A549 (cell line): ENCODE measurements at regions not wholly inside any gene's neighbourhood (a gene's known extent, or its start where the extent isn't known, plus 50 kb on each side); places are given as distances from the start of the nearest gene placed in this dataset.

Source experiments
- ATAC-seq, 2 experiments: fragments of 200-7000 bp in 1 of 2; fragments of >200 bp in 1 of 2; cut with Nextera tagmentation in 1 of 2; cut with Tn5 transposase in 1 of 2; 3 replicates each; pipeline versions ENCODE4 v1.8.0 to v1.9.1; 2018 to 2020; ENCODE audit warnings: mild to moderate bottlenecking in 1 of 2, moderate library complexity in 1 of 2
- CTCF ChIA-PET: fragments of 300-600 bp; sonication (Branson Sonifier 250); formaldehyde crosslinking; extraction: SDS; loops from one replicate; lab custom pipeline; 2021; ENCODE audit warnings: antibody characterized with exemption, inconsistent platforms; lab: Yijun Ruan, JAX
- POLR2A ChIA-PET: fragments of 350-600 bp; formaldehyde crosslinking; extraction: SDS; loops from one replicate; lab custom pipeline; 2021; ENCODE audit warnings: antibody characterized with exemption, inconsistent platforms; lab: Yijun Ruan, JAX
- DNase-seq, 2 experiments: peaks; one replicate each; pipeline versions ENCODE4 v3.0.0 to v3.0.0-alpha.2; 2011 to 2016; ENCODE audit warnings: low read depth in 1 of 2, low spot score in 1 of 2
- FAIRE-seq: peaks from 2 replicates; lab custom pipeline; 2011; peaks lifted over from hg19 to GRCh38; lab: Jason Lieb, UNC
- H3K27ac ChIP-seq, 2 experiments: fragments of >200 bp; sonication (Bioruptor Twin); formaldehyde crosslinking; 3 replicates each; pipeline ENCODE4 v1.5.1; 2016 to 2017
- H3K4me1 ChIP-seq: fragments of >200 bp; sonication (Bioruptor Twin); formaldehyde crosslinking; 3 replicates; pipeline ENCODE4 v1.6.1; 2016
- H3K4me2 ChIP-seq: fragments of >200 bp; sonication (Bioruptor Twin); formaldehyde crosslinking; 3 replicates; pipeline ENCODE4 v1.6.1; 2016
- H3K4me3 ChIP-seq: fragments of >200 bp; sonication (Bioruptor Twin); formaldehyde crosslinking; 3 replicates; pipeline ENCODE4 v1.5.1; 2016
- H3K9me3 ChIP-seq: fragments of >200 bp; sonication (Bioruptor Twin); formaldehyde crosslinking; 3 replicates; pipeline ENCODE4 v1.6.1; 2016
- BCL3 ChIP-seq: fragments of >200 bp; sonication (Bioruptor Twin); formaldehyde crosslinking; IDR thresholded peaks from 3 replicates; pipeline ENCODE4 v1.6.1; 2016
- BHLHE40 ChIP-seq: IDR thresholded peaks from 2 replicates; pipeline ENCODE4 v1.6.1; 2012; ENCODE audit warnings: low read depth, low read length, inconsistent platforms
- CHD4 ChIP-seq: fragments of 200-600 bp; sonication (generic); IDR thresholded peaks from 2 replicates; pipeline ENCODE4 v1.6.1; 2016; ENCODE audit warnings: antibody characterized with exemption, mild to moderate bottlenecking, borderline replicate concordance
- E2F6 ChIP-seq: IDR thresholded peaks from 2 replicates; pipeline ENCODE4 v1.6.1; 2012; ENCODE audit warnings: low read depth, borderline replicate concordance
- EHF ChIP-seq: fragments of 250-450 bp; sonication (Bioruptor Pico); IDR thresholded peaks from 2 replicates; pipeline ENCODE4 v1.5.0; 2020; ENCODE audit warnings: mild to moderate bottlenecking
- EHMT2 ChIP-seq: fragments of 200-600 bp; sonication (generic); IDR thresholded peaks from 2 replicates; pipeline ENCODE4 v1.6.1; 2016; ENCODE audit warnings: antibody characterized with exemption, low read depth, mild to moderate bottlenecking, moderate library complexity
- FOXS1 ChIP-seq: fragments of 250-450 bp; sonication (Bioruptor Pico); IDR thresholded peaks from 2 replicates; pipeline ENCODE4 v1.5.0; 2020; ENCODE audit warnings: mild to moderate bottlenecking, moderate library complexity
- GATA3 ChIP-seq: IDR thresholded peaks from 2 replicates; pipeline ENCODE4 v1.6.1; 2012; ENCODE audit warnings: borderline replicate concordance
- HDAC2 ChIP-seq: fragments of 200-600 bp; sonication (generic); IDR thresholded peaks from 2 replicates; pipeline ENCODE4 v1.6.1; 2016
- HEYL ChIP-seq: fragments of 250-450 bp; sonication (Bioruptor Pico); IDR thresholded peaks from 2 replicates; pipeline ENCODE4 v1.8.0; 2021; ENCODE audit warnings: mild to moderate bottlenecking, moderate library complexity
- HMGXB4 ChIP-seq: fragments of 250-450 bp; sonication (Bioruptor Pico); IDR thresholded peaks from 2 replicates; pipeline ENCODE4 v1.5.0; 2021; ENCODE audit warnings: mild to moderate bottlenecking, moderate library complexity, borderline replicate concordance
- JUN ChIP-seq, 2 experiments: fragments of >200 bp; sonication (Bioruptor Twin); formaldehyde crosslinking; IDR thresholded peaks; 2 replicates in 1 of 2; 3 replicates in 1 of 2; pipeline ENCODE4 v1.6.1; 2016 to 2017
- JUNB ChIP-seq: fragments of >200 bp; sonication (Bioruptor Twin); formaldehyde crosslinking; IDR thresholded peaks from 2 replicates; pipeline ENCODE4 v1.6.1; 2016
- MAZ ChIP-seq: fragments of 150-350 bp; IDR thresholded peaks from 2 replicates; pipeline ENCODE4 v1.6.1; 2014; ENCODE audit warnings: antibody characterized with exemption, low read depth, low read length, borderline replicate concordance
- NR3C1 ChIP-seq: fragments of >200 bp; sonication (Bioruptor Twin); formaldehyde crosslinking; IDR thresholded peaks from 3 replicates; pipeline ENCODE4 v1.6.1; 2017
- PBX3 ChIP-seq: IDR thresholded peaks from 2 replicates; pipeline ENCODE4 v1.6.1; 2012
- RAD21 ChIP-seq, 2 experiments: fragments of >200 bp in 1 of 2; sonication (Bioruptor Twin) in 1 of 2; formaldehyde crosslinking in 1 of 2; IDR thresholded peaks in 1 of 2; conservative IDR thresholded peaks in 1 of 2; 2 replicates in 1 of 2; 3 replicates in 1 of 2; pipeline ENCODE4 v1.6.1; 2012 to 2018; ENCODE audit warnings: inconsistent platforms in 1 of 2
- RFX5 ChIP-seq: fragments of 450-650 bp; IDR thresholded peaks from 2 replicates; pipeline ENCODE4 v1.7.1; 2014; ENCODE audit warnings: antibody characterized with exemption, mild to moderate bottlenecking, moderate library complexity
- SMC3 ChIP-seq: fragments of >200 bp; sonication (Bioruptor Twin); formaldehyde crosslinking; IDR thresholded peaks from 3 replicates; pipeline ENCODE4 v1.6.1; 2018; ENCODE audit warnings: inconsistent platforms
- TFCP2L1 ChIP-seq: fragments of 250-450 bp; sonication (Bioruptor Pico); IDR thresholded peaks from 2 replicates; pipeline ENCODE4 v1.5.0; 2021; ENCODE audit warnings: mild to moderate bottlenecking
- ZNF302 ChIP-seq: fragments of 250-450 bp; sonication (Bioruptor Pico); IDR thresholded peaks from 2 replicates; pipeline ENCODE4 v1.9.0; 2021; ENCODE audit warnings: inconsistent platforms, mild to moderate bottlenecking, moderate library complexity
- ZSCAN20 ChIP-seq: fragments of 250-450 bp; sonication (Bioruptor Pico); IDR thresholded peaks from 2 replicates; pipeline ENCODE4 v1.8.0; 2022; ENCODE audit warnings: mild to moderate bottlenecking, moderate library complexity
- WGBS: methylation state at CpG from one replicate; pipeline ENCODE4 v1.1.6; 2017; ENCODE audit errors: missing lambda C conversion rate; 5-methylcytosine and 5-hydroxymethylcytosine counted together
- TF ChIP-seq, protein P1 (sequence below): fragments of 250-450 bp; sonication (Bioruptor Pico); IDR thresholded peaks from 2 replicates; pipeline ENCODE4 v1.5.0; 2020; ENCODE audit warnings: low read depth, mild to moderate bottlenecking, moderate library complexity
- TF ChIP-seq, protein P2 (sequence below): fragments of 450-650 bp; IDR thresholded peaks from 2 replicates; pipeline ENCODE4 v1.6.1; 2014; ENCODE audit warnings: antibody characterized with exemption

DNA sequence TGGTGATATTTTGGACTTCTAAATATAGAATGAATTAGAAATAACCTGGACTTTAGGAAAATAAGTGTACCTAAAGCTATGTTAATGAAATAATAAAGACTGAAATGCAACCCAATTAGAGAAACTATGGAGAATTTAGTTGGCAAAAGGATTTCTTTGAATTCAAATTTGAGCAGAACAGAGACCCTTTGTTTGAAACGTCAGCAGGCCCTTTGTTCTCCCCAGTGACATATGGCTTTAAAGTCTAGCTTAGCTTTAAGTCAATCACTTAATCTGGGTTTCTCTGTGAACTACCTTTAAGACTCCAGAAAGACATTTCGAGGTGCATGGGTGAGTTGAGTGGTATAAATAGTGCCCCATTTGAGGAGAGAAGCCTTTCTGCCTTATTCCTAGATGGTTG, 130.5 kb upstream of the CREB1 start:
- no peak for DNase-seq

GRCh38 chr2:207401338-207401737, 128.4 kb upstream of the CREB1 start:
- Histone ChIP-seq H3K4me2 (no peak overlapping the region), H3K4me1 (no peaks in the 10 kb centered on the region), H3K9me3 (no peaks in the 10 kb centered on the region), H3K4me3 (no peak overlapping the region), H3K27ac (no peak overlapping the region)
- ATAC-seq (no peak), DNase-seq (no peak), FAIRE-seq (no peak)
- CTCF ChIA-PET: no interaction called here
- POLR2A ChIA-PET: no interaction called here
- TF ChIP-seq GATA3 (no peak), RAD21 (conservative IDR thresholded peaks at IDR 0.05 in 1 of 2, IDR thresholded peaks at IDR 0.05 in 1 of 2) (no peak), HMGXB4 (no peak), JUNB (no peak), JUN (IDR thresholded peaks at IDR 0.05) (no peak), BCL3 (no peak), CHD4 (no peak)

More for the DNA sequence above, 130.5 kb upstream of the CREB1 start:
- H3K4me3 ChIP-seq: no peak overlapping the region
- ChIA-PET CTCF (interaction anchor here (0.6 kb wide), 1 partner anchor 227 kb away, joined by 3 read pairs; no protein-coding TSS in a partner anchor), POLR2A (no interaction called here)
- WGBS: 74% methylated on average over 2 of the region's 2 CpGs
- 0 out of 3 replicates have a peak, but pooled peaks cover 3% of the 10 kb centered on the region for H3K9me3 ChIP-seq
- no peak for FAIRE-seq
- no peak overlapping the region for H3K4me2 ChIP-seq
- H3K4me1 ChIP-seq: peaks cover 14% of the 10 kb centered on the region
- H3K27ac ChIP-seq: no peak overlapping the region
- TF ChIP-seq SMC3 (no peak), PBX3 (no peak), TFCP2L1 (CRISPR knock-in tag) (no peak), HDAC2 (no peak), BHLHE40 (no peak), ZNF302 (CRISPR knock-in tag) (no peak), HEYL (CRISPR knock-in tag) (no peak), FOXS1 (CRISPR knock-in tag) (no peak), EHF (no peak), RFX5 (no peak), EHMT2 (no peak), NR3C1 (no peak), JUN (IDR thresholded peaks at IDR 0.05) (no peak), E2F6 (no peak), ZSCAN20 (CRISPR knock-in tag) (no peak), CHD4 (no peak), MAZ (no peak)
- TF ChIP-seq, protein P1, sequence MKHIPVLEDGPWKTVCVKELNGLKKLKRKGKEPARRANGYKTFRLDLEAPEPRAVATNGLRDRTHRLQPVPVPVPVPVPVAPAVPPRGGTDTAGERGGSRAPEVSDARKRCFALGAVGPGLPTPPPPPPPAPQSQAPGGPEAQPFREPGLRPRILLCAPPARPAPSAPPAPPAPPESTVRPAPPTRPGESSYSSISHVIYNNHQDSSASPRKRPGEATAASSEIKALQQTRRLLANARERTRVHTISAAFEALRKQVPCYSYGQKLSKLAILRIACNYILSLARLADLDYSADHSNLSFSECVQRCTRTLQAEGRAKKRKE: no peak
- TF ChIP-seq, protein P2, sequence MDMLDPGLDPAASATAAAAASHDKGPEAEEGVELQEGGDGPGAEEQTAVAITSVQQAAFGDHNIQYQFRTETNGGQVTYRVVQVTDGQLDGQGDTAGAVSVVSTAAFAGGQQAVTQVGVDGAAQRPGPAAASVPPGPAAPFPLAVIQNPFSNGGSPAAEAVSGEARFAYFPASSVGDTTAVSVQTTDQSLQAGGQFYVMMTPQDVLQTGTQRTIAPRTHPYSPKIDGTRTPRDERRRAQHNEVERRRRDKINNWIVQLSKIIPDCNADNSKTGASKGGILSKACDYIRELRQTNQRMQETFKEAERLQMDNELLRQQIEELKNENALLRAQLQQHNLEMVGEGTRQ: no peak
- no peak for ATAC-seq
